NB4 (cell line): ENCODE measurements at regions not wholly inside any gene's neighbourhood (a gene's known extent, or its start where the extent isn't known, plus 50 kb on each side); places are given as distances from the start of the nearest gene placed in this dataset.

Experiments used
- MYC ChIP-seq: IDR thresholded peaks from 2 replicates; pipeline ENCODE4 v1.6.1; 2011; ENCODE audit warnings: low read depth, low read length
- POLR2A ChIP-seq: IDR thresholded peaks from 2 replicates; pipeline ENCODE4 v1.6.1; 2011; ENCODE audit warnings: mild to moderate bottlenecking; ENCODE audit not compliant: insufficient read length; ENCODE audit errors: extremely low read depth
- TF ChIP-seq, protein P1 (sequence below): IDR thresholded peaks from one replicate; pipeline ENCODE4 v1.5.1; 2012; ENCODE audit warnings: low read depth, low read length
- TF ChIP-seq, protein P2 (sequence below): IDR thresholded peaks from 2 replicates; pipeline ENCODE4 v1.6.1; 2011; ENCODE audit warnings: low read depth, low read length

DNA sequence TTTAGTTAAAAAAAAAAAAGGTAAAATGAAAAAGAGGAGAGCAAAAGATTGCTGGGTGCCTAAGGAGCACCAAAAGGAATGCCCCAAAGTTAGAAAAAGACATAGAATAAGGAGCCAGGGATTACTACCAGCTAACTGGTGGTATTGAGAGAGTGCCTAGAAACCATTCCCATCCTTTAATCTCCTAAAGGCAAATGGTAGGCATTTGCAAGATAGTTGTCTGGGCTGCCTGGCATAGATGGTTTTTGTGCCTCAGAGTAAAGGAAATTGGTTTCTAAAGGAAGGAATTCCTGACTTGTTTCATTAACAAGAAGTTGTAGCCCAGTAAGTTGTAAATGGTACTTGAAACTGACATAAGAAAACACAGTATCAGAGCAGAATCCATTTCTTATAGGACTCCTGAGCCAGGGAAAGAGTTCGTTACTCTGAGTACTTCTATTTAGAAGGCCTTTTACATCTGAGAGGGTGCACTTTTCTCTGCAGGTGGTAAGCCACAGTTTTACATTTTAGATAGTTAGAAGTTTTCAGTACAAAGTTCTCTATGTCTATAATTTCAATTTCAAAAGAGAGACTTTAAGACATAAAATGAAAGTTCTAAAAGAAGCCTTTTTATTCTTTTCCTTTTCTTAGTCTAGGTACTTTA is 92.6 kb downstream of the OLFM4 start:
- TF ChIP-seq, protein P1, sequence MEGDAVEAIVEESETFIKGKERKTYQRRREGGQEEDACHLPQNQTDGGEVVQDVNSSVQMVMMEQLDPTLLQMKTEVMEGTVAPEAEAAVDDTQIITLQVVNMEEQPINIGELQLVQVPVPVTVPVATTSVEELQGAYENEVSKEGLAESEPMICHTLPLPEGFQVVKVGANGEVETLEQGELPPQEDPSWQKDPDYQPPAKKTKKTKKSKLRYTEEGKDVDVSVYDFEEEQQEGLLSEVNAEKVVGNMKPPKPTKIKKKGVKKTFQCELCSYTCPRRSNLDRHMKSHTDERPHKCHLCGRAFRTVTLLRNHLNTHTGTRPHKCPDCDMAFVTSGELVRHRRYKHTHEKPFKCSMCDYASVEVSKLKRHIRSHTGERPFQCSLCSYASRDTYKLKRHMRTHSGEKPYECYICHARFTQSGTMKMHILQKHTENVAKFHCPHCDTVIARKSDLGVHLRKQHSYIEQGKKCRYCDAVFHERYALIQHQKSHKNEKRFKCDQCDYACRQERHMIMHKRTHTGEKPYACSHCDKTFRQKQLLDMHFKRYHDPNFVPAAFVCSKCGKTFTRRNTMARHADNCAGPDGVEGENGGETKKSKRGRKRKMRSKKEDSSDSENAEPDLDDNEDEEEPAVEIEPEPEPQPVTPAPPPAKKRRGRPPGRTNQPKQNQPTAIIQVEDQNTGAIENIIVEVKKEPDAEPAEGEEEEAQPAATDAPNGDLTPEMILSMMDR: no peak
- TF ChIP-seq POLR2A: no peak
- TF ChIP-seq MYC: no peak
- TF ChIP-seq, protein P2, sequence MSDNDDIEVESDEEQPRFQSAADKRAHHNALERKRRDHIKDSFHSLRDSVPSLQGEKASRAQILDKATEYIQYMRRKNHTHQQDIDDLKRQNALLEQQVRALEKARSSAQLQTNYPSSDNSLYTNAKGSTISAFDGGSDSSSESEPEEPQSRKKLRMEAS: no peak
